Karpas-422 (cell line): ENCODE measurements at regions not wholly inside any gene's neighbourhood (a gene's known extent, or its start where the extent isn't known, plus 50 kb on each side); places are given as distances from the start of the nearest gene placed in this dataset.
A peak's percentile ranks its signal among the peaks of the same experiment; 100 is the strongest.

ENCODE experiments used
- DNase-seq: peaks from one replicate; pipeline ENCODE4 v3.0.0-alpha.2; 2015
- H2AFZ ChIP-seq: fragments of 200-600 bp; sonication (generic); 2 replicates; pipeline ENCODE4 v1.6.1; 2014; ENCODE audit warnings: antibody characterized with exemption, low read length, mixed read lengths
- H3K27ac ChIP-seq: fragments of 200-600 bp; sonication (generic); 2 replicates; pipeline ENCODE4 v1.5.1; 2014; ENCODE audit warnings: mild to moderate bottlenecking, low read length, moderate library complexity
- H3K27me3 ChIP-seq: fragments of 200-600 bp; sonication (generic); 2 replicates; pipeline ENCODE4 v1.6.1; 2014; ENCODE audit warnings: low read length, mixed read lengths
- H3K36me3 ChIP-seq: fragments of 200-600 bp; sonication (generic); 2 replicates; pipeline ENCODE4 v1.6.1; 2014; ENCODE audit warnings: low read length, mixed read lengths; ENCODE audit not compliant: insufficient read depth
- H3K4me1 ChIP-seq: fragments of 200-600 bp; sonication (generic); 2 replicates; pipeline ENCODE4 v1.6.1; 2014; ENCODE audit warnings: mild to moderate bottlenecking, low read length, mixed read lengths
- H3K4me2 ChIP-seq: fragments of 200-600 bp; sonication (generic); 2 replicates; pipeline ENCODE4 v1.6.1; 2014; ENCODE audit warnings: low read length, low read depth, mild to moderate bottlenecking; ENCODE audit not compliant: poor library complexity, severe bottlenecking
- H3K4me3 ChIP-seq: fragments of 200-600 bp; sonication (generic); 2 replicates; pipeline ENCODE4 v1.5.1; 2014; ENCODE audit warnings: mild to moderate bottlenecking, antibody characterized with exemption, low read length, mixed read lengths
- H3K79me2 ChIP-seq: fragments of 200-600 bp; sonication (generic); 2 replicates; pipeline ENCODE4 v1.6.1; 2014; ENCODE audit warnings: mild to moderate bottlenecking, low read length, mixed read lengths
- H3K9ac ChIP-seq: fragments of 200-600 bp; sonication (generic); 2 replicates; pipeline ENCODE4 v1.6.0; 2014; ENCODE audit warnings: low read length
- H3K9me2 ChIP-seq: fragments of 200-600 bp; sonication (generic), shearing (Covaris generic); replicated peaks from 2 replicates; pipeline ENCODE4 v1.6.0; 2014; ENCODE audit warnings: mild to moderate bottlenecking, low read length, moderate library complexity; ENCODE audit not compliant: insufficient read depth
- H3K9me3 ChIP-seq: fragments of 300-700, 200-600 bp; sonication (generic); 2 replicates; pipeline ENCODE4 v1.6.1; 2014; ENCODE audit warnings: low read length, mixed read lengths
- H4K20me1 ChIP-seq: fragments of 200-600 bp; sonication (generic); 2 replicates; pipeline ENCODE4 v1.6.1; 2014; ENCODE audit warnings: mild to moderate bottlenecking, antibody characterized with exemption, low read length, low read depth; ENCODE audit not compliant: insufficient read depth

DNA sequence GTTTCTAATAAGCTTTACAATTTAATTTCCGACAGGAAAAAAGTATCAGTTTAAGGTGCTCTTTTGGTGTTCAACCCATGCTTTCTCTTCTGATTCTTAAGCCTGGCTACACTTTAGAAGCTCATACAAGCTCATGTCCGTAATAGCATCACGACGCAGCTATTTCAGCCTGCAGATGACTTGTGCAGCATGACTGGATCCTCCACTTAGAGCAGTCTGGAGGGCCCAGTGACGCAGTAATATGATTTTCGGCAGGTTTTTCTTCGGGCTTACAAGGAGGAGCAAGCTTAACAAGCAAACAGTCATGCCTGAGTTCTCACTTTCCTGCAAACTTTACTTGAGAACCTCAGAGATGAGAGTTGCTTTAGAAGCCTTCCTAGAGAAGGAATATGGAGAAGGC lies 85.3 kb upstream of the MAML3 start:
- Histone ChIP-seq H3K4me1 (peaks cover 81% of the 10 kb centered on the region), H4K20me1 (no peaks in the 10 kb centered on the region), H3K9me2 (no peaks in the 10 kb centered on the region), H3K4me2 (peak overlapping the region; percentile 59), H3K36me3 (no peaks in the 10 kb centered on the region), H3K27ac (peak overlapping the region; percentile 76; the same call in 1 of the 2 replicates), H3K79me2 (no peaks in the 10 kb centered on the region), H3K4me3 (no peak overlapping the region), H2AFZ (no peak overlapping the region), H3K9me3 (no peaks in the 10 kb centered on the region), H3K9ac (no peak overlapping the region), H3K27me3 (no peaks in the 10 kb centered on the region)
- no peak for DNase-seq

DNA sequence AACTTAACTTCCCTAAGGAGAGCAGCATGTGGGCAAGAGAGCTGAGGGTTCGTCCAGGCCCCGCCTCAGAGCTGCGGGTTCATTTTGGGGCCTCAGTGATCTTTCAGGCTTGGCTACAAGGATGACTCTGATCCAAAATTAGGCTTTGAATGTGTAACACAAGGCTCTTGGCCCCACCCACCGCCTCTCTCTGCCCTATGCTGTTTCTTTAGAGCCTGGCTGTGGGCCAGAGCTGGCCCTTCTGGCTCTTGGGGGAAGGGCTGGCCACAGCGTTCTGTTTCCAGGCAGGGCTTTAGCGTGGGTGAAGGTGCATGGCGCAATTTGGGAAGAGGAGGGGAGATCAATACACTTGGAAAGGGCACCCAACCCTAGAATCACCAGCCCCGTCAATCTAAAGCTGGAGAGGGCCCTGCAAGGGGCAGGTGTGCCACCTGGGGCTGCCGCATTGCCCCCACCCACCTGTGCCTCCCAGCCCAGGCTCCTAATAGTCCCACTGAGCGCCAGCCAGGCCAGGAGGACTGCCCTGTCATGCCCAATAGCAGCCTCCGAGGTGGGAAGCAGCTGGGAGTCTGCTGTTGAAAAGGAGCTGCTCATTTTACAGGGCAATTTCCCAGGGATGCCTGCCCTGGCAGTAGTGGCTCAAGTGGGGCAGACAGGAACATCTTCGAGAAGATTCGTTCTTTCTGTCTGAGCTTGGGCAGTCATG lies 84.5 kb upstream of the MAML3 start:
- Histone ChIP-seq H3K9me2 (no peaks in the 10 kb centered on the region), H3K27ac (peak overlapping the region; percentile 76), H4K20me1 (no peaks in the 10 kb centered on the region), H2AFZ (peak overlapping the region; percentile 5; the same call in 1 of the 2 replicates), H3K9me3 (no peaks in the 10 kb centered on the region), H3K4me3 (peak overlapping the region; percentile 23; the same call in 1 of the 2 replicates), H3K9ac (peak overlapping the region; percentile 60), H3K4me1 (peaks cover 81% of the 10 kb centered on the region), H3K79me2 (no peaks in the 10 kb centered on the region), H3K36me3 (no peaks in the 10 kb centered on the region), H3K4me2 (peak overlapping the region; percentile 59), H3K27me3 (no peaks in the 10 kb centered on the region)
- peak; percentile 85 for DNase-seq

DNA sequence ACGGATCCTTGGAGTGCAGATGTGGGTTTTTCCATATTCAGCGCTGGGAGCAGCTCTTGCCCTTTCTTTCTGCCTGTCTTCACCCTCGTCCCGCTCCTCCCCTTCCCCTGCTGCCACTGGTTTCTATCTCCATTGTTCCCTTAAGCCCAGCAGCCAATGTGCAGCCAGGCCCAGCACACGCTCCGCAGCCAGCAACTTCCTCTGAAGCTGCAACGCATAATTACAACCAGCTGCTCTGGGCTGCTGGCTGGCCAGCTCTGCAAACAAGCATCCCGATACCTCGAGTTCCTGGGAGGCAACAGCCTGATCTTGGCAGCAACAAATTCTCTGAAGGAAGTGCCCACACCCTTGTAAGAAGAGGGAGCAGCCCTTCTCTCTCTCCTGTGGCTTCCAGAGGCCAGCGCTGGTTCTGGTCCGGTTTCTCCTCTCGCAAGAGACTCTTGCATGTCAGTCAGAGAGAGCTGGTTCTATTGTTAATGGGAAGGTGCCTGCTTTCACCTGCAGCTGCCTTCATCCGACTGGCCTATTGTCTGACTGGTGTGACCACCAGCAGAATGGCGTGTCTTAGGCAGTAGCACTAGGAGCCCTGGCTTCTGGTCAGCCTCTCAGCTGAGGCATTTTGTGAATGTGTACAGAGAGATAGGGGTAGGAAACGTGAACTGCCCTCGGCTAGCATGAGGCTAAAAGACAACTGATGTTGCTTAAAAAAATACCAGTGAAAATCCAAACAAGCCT lies 83.8 kb upstream of the MAML3 start:
- no peaks in the 10 kb centered on the region for H3K27me3 ChIP-seq
- no peaks in the 10 kb centered on the region for H3K36me3 ChIP-seq
- no peaks in the 10 kb centered on the region for H3K9me3 ChIP-seq
- peak; percentile 88 for DNase-seq
- no peaks in the 10 kb centered on the region for H3K79me2 ChIP-seq
- H3K4me3 ChIP-seq, result peak overlapping the region; percentile 23; the same call in 1 of the 2 replicates
- H3K9me2 ChIP-seq, result no peaks in the 10 kb centered on the region
- H4K20me1 ChIP-seq, result no peaks in the 10 kb centered on the region
- peak overlapping the region; percentile 60 for H3K9ac ChIP-seq
- peak overlapping the region; percentile 58 for H2AFZ ChIP-seq
- peak overlapping the region; percentile 76 for H3K27ac ChIP-seq
- H3K4me1 ChIP-seq, result peaks cover 75% of the 10 kb centered on the region
- H3K4me2 ChIP-seq, result peak overlapping the region; percentile 59

DNA sequence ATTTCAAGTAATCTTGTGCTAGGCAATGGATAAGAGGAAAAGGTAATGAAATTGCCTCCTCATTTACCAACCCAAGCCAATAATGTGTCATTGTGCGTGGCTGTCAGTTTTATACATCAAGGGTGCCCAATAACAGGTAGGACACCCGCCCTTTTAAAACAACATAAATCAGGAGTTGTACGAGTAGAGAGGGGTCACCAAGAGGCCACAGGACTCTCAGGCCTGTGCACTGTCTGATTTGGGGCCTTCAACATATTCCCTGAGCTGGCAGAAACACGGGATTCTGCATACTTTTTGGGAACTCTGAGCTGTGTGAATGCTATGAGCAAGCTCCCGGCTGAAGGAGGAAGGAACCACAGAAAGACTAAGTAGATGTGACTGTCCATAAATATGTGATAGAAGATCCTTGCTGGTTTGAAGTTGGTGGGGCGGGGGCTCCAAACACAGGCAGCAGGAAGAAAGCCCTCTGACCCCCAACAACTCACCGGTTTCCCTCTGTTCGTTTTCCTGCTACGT lies 82.7 kb upstream of the MAML3 start:
- Histone ChIP-seq H3K4me2 (peak overlapping the region; percentile 59), H3K9me3 (no peaks in the 10 kb centered on the region), H2AFZ (peak overlapping the region; percentile 46; the same call in 1 of the 2 replicates)

DNA sequence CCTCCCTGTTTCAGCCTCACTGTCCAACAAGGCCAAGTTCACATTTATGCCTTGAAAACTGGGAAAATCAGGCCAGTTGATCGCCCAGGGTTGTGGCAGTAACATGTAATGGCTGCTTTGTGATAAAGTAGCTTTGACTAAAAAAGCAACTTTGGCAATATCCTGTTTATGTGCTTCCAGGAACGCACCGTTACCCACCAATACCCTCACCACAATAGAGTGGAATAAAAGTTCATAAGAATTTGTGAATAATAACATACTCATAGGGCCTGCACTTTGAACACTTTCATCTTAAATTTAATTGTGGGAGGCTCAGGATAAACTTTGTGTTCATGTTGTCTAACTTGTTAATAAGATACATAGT lies 80.7 kb upstream of the MAML3 start:
- Histone ChIP-seq H3K79me2 (no peaks in the 10 kb centered on the region), H3K9me3 (no peaks in the 10 kb centered on the region), H2AFZ (peak overlapping the region; percentile 59), H3K4me1 (peaks cover 50% of the 10 kb centered on the region), H3K9ac (no peak overlapping the region), H3K27ac (no peak overlapping the region), H3K9me2 (no peaks in the 10 kb centered on the region), H3K4me3 (no peak overlapping the region), H3K36me3 (no peaks in the 10 kb centered on the region), H3K4me2 (no peak overlapping the region), H4K20me1 (no peaks in the 10 kb centered on the region), H3K27me3 (no peaks in the 10 kb centered on the region)
- DNase-seq, result no peak

More for the DNA sequence above, 82.7 kb upstream of the MAML3 start:
- Histone ChIP-seq H4K20me1 (no peaks in the 10 kb centered on the region), H3K9me2 (no peaks in the 10 kb centered on the region), H3K27ac (peak overlapping the region; percentile 76), H3K4me3 (peak overlapping the region; percentile 23; the same call in 1 of the 2 replicates), H3K4me1 (peaks cover 64% of the 10 kb centered on the region), H3K79me2 (no peaks in the 10 kb centered on the region), H3K9ac (peak overlapping the region; percentile 60), H3K27me3 (no peaks in the 10 kb centered on the region), H3K36me3 (no peaks in the 10 kb centered on the region)
- DNase-seq, result no peak

DNA sequence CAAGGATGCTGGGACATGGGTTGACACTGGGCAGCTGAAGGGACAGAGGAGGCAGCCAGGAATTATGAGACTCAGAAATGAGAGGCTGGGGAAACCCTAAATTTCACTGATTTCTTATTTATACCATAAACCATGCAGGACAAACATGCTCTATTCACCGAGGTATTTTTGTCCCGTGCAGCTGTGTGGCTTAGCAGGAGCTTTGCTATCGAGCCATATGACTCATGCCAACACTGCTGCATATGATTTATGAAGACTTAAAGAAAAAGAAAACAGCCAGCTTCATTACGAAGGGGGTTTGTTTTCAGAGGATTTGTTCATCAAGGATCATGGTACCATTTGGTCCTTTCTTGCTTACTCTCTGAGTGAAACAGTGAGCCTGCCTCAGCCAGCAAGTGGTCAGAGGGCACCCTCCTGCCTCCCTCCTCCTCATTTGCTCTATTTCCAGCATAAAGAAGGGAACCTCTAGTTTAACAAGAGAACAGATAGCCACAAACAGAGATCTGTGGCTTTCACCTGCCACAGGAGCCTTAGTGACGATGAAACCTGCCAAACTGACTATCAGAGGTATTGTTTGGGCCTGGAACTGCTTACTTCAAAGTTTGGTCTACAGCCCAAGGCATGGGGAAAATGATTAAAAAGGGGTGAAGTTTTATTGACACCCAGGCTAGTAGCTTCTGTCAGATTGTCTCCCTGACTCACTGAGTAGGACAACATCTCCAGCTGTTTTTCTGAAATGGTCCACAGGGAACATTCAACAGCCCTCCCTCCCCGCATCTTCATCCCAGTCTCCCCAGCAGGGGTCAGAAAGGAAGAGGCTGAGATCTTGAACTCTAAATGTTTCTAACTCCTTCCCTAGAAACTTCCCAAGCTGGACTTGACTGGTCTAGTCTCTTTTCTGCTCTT lies 80.1 kb upstream of the MAML3 start:
- Histone ChIP-seq H3K4me2 (peak overlapping the region; percentile 25), H3K9me3 (no peaks in the 10 kb centered on the region), H3K9me2 (no peaks in the 10 kb centered on the region), H3K9ac (0 out of 2 replicates have a peak overlapping the region, but pooled peaks have one; percentile 14), H2AFZ (peak overlapping the region; percentile 59), H3K4me1 (peaks cover 43% of the 10 kb centered on the region), H4K20me1 (no peaks in the 10 kb centered on the region), H3K27me3 (no peaks in the 10 kb centered on the region), H3K27ac (no peak overlapping the region), H3K79me2 (no peaks in the 10 kb centered on the region), H3K36me3 (no peaks in the 10 kb centered on the region), H3K4me3 (no peak overlapping the region)
- no peak for DNase-seq

DNA sequence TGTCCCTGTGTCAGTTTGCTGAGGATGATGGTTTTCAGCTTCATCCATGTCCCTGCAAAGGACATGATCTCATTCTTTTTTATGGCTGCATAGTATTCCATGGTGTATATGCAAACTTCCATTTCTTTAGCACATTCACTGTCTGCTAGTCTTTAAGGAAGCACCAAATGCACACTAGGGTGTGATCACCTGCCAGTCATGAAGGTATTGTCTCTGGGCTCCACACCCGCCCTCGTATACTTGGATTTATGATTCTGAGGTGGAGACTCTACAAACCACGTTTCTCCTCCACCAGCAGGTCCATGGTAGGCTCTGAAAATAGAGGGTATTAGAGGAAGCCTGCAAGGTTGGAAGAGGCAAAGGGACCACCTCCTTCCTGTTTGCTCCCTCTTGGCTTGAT lies 75.9 kb upstream of the MAML3 start:
- H3K9ac ChIP-seq, result no peak overlapping the region
- H3K27ac ChIP-seq, result no peak overlapping the region
- H3K4me2 ChIP-seq, result no peak overlapping the region
- no peak overlapping the region for H3K4me3 ChIP-seq
- no peaks in the 10 kb centered on the region for H3K9me2 ChIP-seq
- DNase-seq, result no peak
- H3K36me3 ChIP-seq, result no peaks in the 10 kb centered on the region
- H3K4me1 ChIP-seq, result peaks cover 16% of the 10 kb centered on the region
- no peaks in the 10 kb centered on the region for H3K9me3 ChIP-seq
- no peaks in the 10 kb centered on the region for H3K27me3 ChIP-seq
- no peaks in the 10 kb centered on the region for H4K20me1 ChIP-seq
- no peaks in the 10 kb centered on the region for H3K79me2 ChIP-seq
- no peak overlapping the region for H2AFZ ChIP-seq
